SK-N-SH (cell line): ENCODE measurements at regions not wholly inside any gene's neighbourhood (a gene's known extent, or its start where the extent isn't known, plus 50 kb on each side); places are given as distances from the start of the nearest gene placed in this dataset.

ENCODE experiments used
- CTCF ChIA-PET: fragments of 300-600, 350-600 bp; formaldehyde crosslinking; extraction: SDS; loops from one replicate; lab custom pipeline; 2021; lab: Yijun Ruan, JAX
- POLR2A ChIA-PET: fragments of 350-600 bp; sonication (Branson Sonifier 250); formaldehyde crosslinking; extraction: SDS; loops from one replicate; lab custom pipeline; 2020; ENCODE audit warnings: antibody characterized with exemption, inconsistent platforms; lab: Yijun Ruan, JAX
- DNase-seq: peaks from one replicate; pipeline ENCODE4 v3.0.0; 2012
- H2AFZ ChIP-seq: fragments of 200-600 bp; sonication (generic); 2 replicates; pipeline ENCODE4 v1.8.1; 2016; ENCODE audit warnings: antibody characterized with exemption, mild to moderate bottlenecking, low read depth
- H3F3A ChIP-seq: fragments of 200-600 bp; sonication (generic); replicated peaks from 2 replicates; pipeline ENCODE3; 2016; ENCODE audit warnings: antibody characterized with exemption, mild to moderate bottlenecking; ENCODE audit not compliant: insufficient read depth
- H3K27ac ChIP-seq, 2 experiments: fragments of 200-500 bp in 1 of 2; fragments of 200-600 bp in 1 of 2; sonication (Bioruptor generic) in 1 of 2; sonication (generic), shearing (Covaris generic) in 1 of 2; 2 replicates each; pipeline versions ENCODE4 v1.5.1 to v1.6.1; 2014 to 2016; ENCODE audit warnings: low read depth in 2 of 2, inconsistent platforms in 1 of 2, low read length in 1 of 2, mild to moderate bottlenecking in 1 of 2, mixed read lengths in 1 of 2
- H3K27me3 ChIP-seq: fragments of 200-600 bp; sonication (generic), shearing (Covaris generic); 2 replicates; pipeline ENCODE4 v1.6.1; 2016; ENCODE audit warnings: mixed run types; ENCODE audit not compliant: insufficient read depth
- H3K36me3 ChIP-seq, 2 experiments: fragments of 200-500 bp in 1 of 2; fragments of 200-600 bp in 1 of 2; sonication (Bioruptor generic) in 1 of 2; sonication (generic) in 1 of 2; replicated peaks in 1 of 2; 2 replicates each; pipeline versions ENCODE3 to v1.5.1; 2014 to 2016; ENCODE audit warnings: low read length in 1 of 2, mild to moderate bottlenecking in 1 of 2; ENCODE audit not compliant: insufficient read depth in 2 of 2, control insufficient read depth in 1 of 2
- H3K4me1 ChIP-seq, 2 experiments: fragments of 200-500 bp in 1 of 2; fragments of 200-600 bp in 1 of 2; sonication (Bioruptor generic) in 1 of 2; sonication (generic), shearing (Covaris generic) in 1 of 2; 2 replicates each; pipeline versions ENCODE4 v1.5.1 to v1.6.1; 2014 to 2016; ENCODE audit warnings: low read depth in 1 of 2, low read length in 1 of 2, mixed run types in 1 of 2; ENCODE audit not compliant: insufficient read depth in 2 of 2, control insufficient read depth in 1 of 2
- H3K4me2 ChIP-seq: fragments of 200-600 bp; sonication (generic), shearing (Covaris generic); 2 replicates; pipeline ENCODE4 v1.6.1; 2017; ENCODE audit warnings: mixed run types
- H3K4me3 ChIP-seq, 2 experiments: fragments of 200-500 bp in 1 of 2; fragments of 200-600 bp in 1 of 2; sonication (Bioruptor generic) in 1 of 2; sonication (generic), shearing (Covaris generic) in 1 of 2; 2 replicates each; pipeline versions ENCODE4 v1.5.1 to v1.8.1; 2014 to 2016; ENCODE audit warnings: low read depth in 2 of 2, inconsistent platforms in 1 of 2, low read length in 1 of 2, mild to moderate bottlenecking in 1 of 2, mixed read lengths in 1 of 2, moderate library complexity in 1 of 2
- H3K79me2 ChIP-seq: fragments of 200-600 bp; sonication (generic); 2 replicates; pipeline ENCODE4 v1.8.1; 2017; ENCODE audit warnings: mild to moderate bottlenecking; ENCODE audit not compliant: insufficient read depth
- H3K9ac ChIP-seq: fragments of 200-600 bp; sonication (generic); 2 replicates; pipeline ENCODE4 v1.6.1; 2017; ENCODE audit warnings: mixed run types
- H3K9me2 ChIP-seq: fragments of 200-600 bp; sonication (generic); 2 replicates; pipeline ENCODE4 v1.6.1; 2017; ENCODE audit warnings: mixed run types
- H3K9me3 ChIP-seq: fragments of 200-600 bp; sonication (generic); 2 replicates; pipeline ENCODE4 v1.6.1; 2017; ENCODE audit warnings: mixed run types, mild to moderate bottlenecking, moderate library complexity
- H4K20me1 ChIP-seq: fragments of 200-600 bp; sonication (generic); 2 replicates; pipeline ENCODE4 v1.6.1; 2017; ENCODE audit warnings: mild to moderate bottlenecking, mixed run types; ENCODE audit not compliant: insufficient read depth
- EP300 ChIP-seq, 2 experiments: IDR thresholded peaks; 2 replicates each; pipeline versions ENCODE4 v1.4.0 to v1.6.1; 2012; ENCODE audit warnings: borderline replicate concordance in 1 of 2, low read depth in 1 of 2, low read length in 1 of 2
- FOXJ3 ChIP-seq: sonication (generic); formaldehyde crosslinking; IDR thresholded peaks from 2 replicates; pipeline ENCODE4 v1.5.1; 2020; ENCODE audit warnings: mild to moderate bottlenecking, missing genetic modification reagents
- NRF1 ChIP-seq: IDR thresholded peaks from 2 replicates; pipeline ENCODE4 v1.6.1; 2012; ENCODE audit warnings: low read depth, mild to moderate bottlenecking, low read length
- RAD21 ChIP-seq: IDR thresholded peaks from 2 replicates; pipeline ENCODE4 v1.6.1; 2012; ENCODE audit warnings: mild to moderate bottlenecking, low read length
- RFX5 ChIP-seq: IDR thresholded peaks from 2 replicates; pipeline ENCODE4 v1.6.1; 2012; ENCODE audit warnings: mild to moderate bottlenecking, improper control_type of control experiment, low read length
- RXRA ChIP-seq: IDR thresholded peaks from 2 replicates; pipeline ENCODE4 v1.4.0; 2012; ENCODE audit warnings: low read depth, mild to moderate bottlenecking, borderline replicate concordance
- USF2 ChIP-seq: fragments of 150-350 bp; IDR thresholded peaks from 2 replicates; pipeline ENCODE4 v1.6.1; 2017; ENCODE audit warnings: antibody characterized with exemption, low read length, low read depth, borderline replicate concordance
- YY1 ChIP-seq: IDR thresholded peaks from 2 replicates; pipeline ENCODE4 v1.4.0; 2012; ENCODE audit warnings: low read depth, mild to moderate bottlenecking
- WGBS: methylation state at CpG from one replicate; pipeline ENCODE4 v1.1.6; 2017; ENCODE audit warnings: low lambda C conversion rate; 5-methylcytosine and 5-hydroxymethylcytosine counted together
- TF ChIP-seq, protein P1 (sequence below): IDR thresholded peaks from 2 replicates; pipeline ENCODE4 v1.4.0; 2012; ENCODE audit warnings: low read depth
- TF ChIP-seq, protein P2 (sequence below): IDR thresholded peaks from 2 replicates; pipeline ENCODE4; 2012

DNA sequence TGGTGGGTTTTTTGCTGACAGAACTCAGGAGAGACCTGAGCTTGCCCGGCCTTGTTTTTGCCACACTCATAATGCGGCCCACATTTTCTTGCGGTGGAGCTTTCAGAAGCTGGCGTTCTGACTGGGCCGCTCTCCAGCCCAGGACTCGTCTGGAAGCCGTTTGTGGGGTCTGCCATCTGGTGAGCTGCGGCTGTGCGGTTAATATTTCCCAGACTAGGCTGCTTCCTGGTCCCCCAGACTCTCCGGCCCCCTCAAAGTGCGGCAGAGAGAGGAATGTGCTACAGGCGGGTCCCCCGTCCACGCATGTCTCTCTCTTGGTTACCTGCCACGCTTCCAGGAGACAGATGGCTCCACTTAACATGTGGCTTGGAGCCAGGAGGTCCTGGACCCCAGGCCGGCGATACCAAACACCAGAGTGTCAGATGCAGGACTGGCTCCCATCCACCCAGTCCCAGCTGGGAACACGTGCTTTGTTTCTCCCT, 128.9 kb upstream of the PMEPA1 start (continued):
- 0 out of 2 replicates have a peak, but pooled peaks have one; percentile 1 for TF ChIP-seq RAD21
- no peak for TF ChIP-seq USF2
- TF ChIP-seq YY1 = no peak
- TF ChIP-seq RXRA = no peak
- peak in 1 of 2 experiments; percentile 74; a peak in 2 of 4 replicates for TF ChIP-seq EP300 (IDR thresholded peaks at IDR 0.05; ENCODE audit: borderline replicate concordance in 1 of 2, low read depth in 1 of 2, low read length in 1 of 2)

- Histone ChIP-seq H4K20me1 (no peaks in the 10 kb centered on the region), H3K9ac (no peak overlapping the region), H3F3A (no peaks in the 10 kb centered on the region), H3K9me3 (no peaks in the 10 kb centered on the region), H2AFZ (no peak overlapping the region), H3K27me3 (no peaks in the 10 kb centered on the region), H3K4me1 (peaks cover 0 to 60% of the 10 kb centered on the region in 2 experiments; a peak in 2 of 4 replicates), H3K4me3 (no peak overlapping the region), H3K79me2 (no peaks in the 10 kb centered on the region), H3K36me3 (no peaks in the 10 kb centered on the region), H3K4me2 (no peak overlapping the region), H3K9me2 (no peaks in the 10 kb centered on the region), H3K27ac (peak overlapping the region in 1 of 2 experiments; percentile 98; a peak in 2 of 4 replicates)
- TF ChIP-seq RFX5 (no peak), FOXJ3 (CRISPR knock-in tag) (no peak), NRF1 (no peak), YY1 (no peak)
- TF ChIP-seq, protein P1, sequence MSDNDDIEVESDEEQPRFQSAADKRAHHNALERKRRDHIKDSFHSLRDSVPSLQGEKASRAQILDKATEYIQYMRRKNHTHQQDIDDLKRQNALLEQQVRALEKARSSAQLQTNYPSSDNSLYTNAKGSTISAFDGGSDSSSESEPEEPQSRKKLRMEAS = no peak
- TF ChIP-seq, protein P2, sequence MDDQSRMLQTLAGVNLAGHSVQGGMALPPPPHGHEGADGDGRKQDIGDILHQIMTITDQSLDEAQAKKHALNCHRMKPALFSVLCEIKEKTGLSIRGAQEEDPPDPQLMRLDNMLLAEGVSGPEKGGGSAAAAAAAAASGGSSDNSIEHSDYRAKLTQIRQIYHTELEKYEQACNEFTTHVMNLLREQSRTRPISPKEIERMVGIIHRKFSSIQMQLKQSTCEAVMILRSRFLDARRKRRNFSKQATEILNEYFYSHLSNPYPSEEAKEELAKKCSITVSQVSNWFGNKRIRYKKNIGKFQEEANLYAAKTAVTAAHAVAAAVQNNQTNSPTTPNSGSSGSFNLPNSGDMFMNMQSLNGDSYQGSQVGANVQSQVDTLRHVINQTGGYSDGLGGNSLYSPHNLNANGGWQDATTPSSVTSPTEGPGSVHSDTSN = no peak
- POLR2A ChIA-PET = no interaction called here
- WGBS = 80% methylated on average over 22 of the region's 24 CpGs
- DNase-seq = no peak
- CTCF ChIA-PET = interaction anchor here (1.1 to 1.3 kb wide), 3 partner anchors 11 to 250 kb away, joined by 3 to 4 read pairs (median 3); no protein-coding TSS in a partner anchor
Measured at GRCh38 chr20:57837208-57838035, 127.6 kb upstream of the PMEPA1 start.
